Ovary (tissue), 3 donors: ENCODE measurements at regions not wholly inside any gene's neighbourhood (a gene's known extent, or its start where the extent isn't known, plus 50 kb on each side); places are given as distances from the start of the nearest gene placed in this dataset.

Experiments
- CTCF ChIP-seq, 3 donors: fragments of 450-650 bp in 2 of 3; fragments of 200-600 bp in 1 of 3; IDR thresholded peaks; one replicate each; pipeline versions ENCODE4 v1.5.1 to v1.8.0; 2016 to 2022; ENCODE audit warnings: antibody characterized with exemption in 3 of 3, mild to moderate bottlenecking in 1 of 3
- POLR2A ChIP-seq: fragments of 450-650 bp; IDR thresholded peaks from one replicate; pipeline ENCODE4 v1.6.1; 2017; ENCODE audit warnings: antibody characterized with exemption, mild to moderate bottlenecking, moderate library complexity
- donor health status: DM: no; HTN: no; CAD: no.

- TF ChIP-seq CTCF (IDR thresholded peaks at IDR 0.05) = no peak
- no peak for TF ChIP-seq POLR2A
Measured at GRCh38 chr4:157739242-157739641, 433.6 kb downstream of the GASK1B start.
